Fibroblast of lung (primary cell): ENCODE measurements at regions not wholly inside any gene's neighbourhood (a gene's known extent, or its start where the extent isn't known, plus 50 kb on each side); places are given as distances from the start of the nearest gene placed in this dataset.

Experiments used
- CTCF ChIP-seq, 2 donors: IDR thresholded peaks in 1 of 2; conservative IDR thresholded peaks in 1 of 2; 1 replicate in 1 of 2; 2 replicates in 1 of 2; pipeline ENCODE4 v1.5.1; 2011 to 2012; ENCODE audit warnings: low read length in 2 of 2, control low read depth in 1 of 2, inconsistent platforms in 1 of 2, low read depth in 1 of 2, mild to moderate bottlenecking in 1 of 2
- EZH2 ChIP-seq: IDR thresholded peaks from 2 replicates; pipeline ENCODE4 v1.5.1; 2012; ENCODE audit warnings: low read length, control low read depth, mild to moderate bottlenecking; ENCODE audit errors: missing control alignments

GRCh38 chr13:63542770-63543169 lies 2127.1 kb upstream of the PCDH20 start:
- TF ChIP-seq EZH2 (no peak), CTCF (conservative IDR thresholded peaks at IDR 0.05 in 1 of 2, IDR thresholded peaks at IDR 0.05 in 1 of 2; ENCODE audit: low read depth in 1 of 2, low read length in 2 of 2) (no peak)
